ENCODE measurements at regions not wholly inside any gene's neighbourhood (a gene's known extent, or its start where the extent isn't known, plus 50 kb on each side); places are given as distances from the start of the nearest gene placed in this dataset.

- DNase-seq (peak in 1 of 4 donors; percentile 20), ATAC-seq (peak; percentile 21)
- WGBS, 2 donors, result 50% methylated on average over 3 of the region's 3 CpGs
Observed at GRCh38 chr17:45719335-45720071, 64.6 kb upstream of the CRHR1 start.

DNA sequence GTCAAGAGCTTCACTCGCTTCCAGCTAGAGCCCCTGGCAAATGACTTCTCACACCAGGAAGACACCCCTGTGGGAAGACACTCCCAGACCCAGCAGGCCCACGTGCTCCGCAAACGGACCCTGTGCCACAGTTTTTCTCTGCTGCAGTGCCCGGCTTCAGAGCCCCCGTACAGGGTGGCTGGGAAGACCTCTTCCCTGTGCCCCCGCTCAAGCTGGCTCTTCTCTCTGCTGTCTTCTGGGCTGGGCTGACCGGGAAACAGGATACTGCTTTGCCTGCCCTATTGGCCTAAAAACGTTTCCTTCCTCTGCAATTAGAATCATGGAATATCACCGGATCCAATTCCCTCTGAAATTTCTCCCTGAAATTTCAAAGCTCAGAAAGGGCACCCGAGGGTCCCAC, 63.7 kb upstream of the CRHR1 start:
- intact Hi-C loops (cut with DNase I), result no loop called here
- DNase-seq (no peak), ATAC-seq (no peak)
- Histone ChIP-seq H3K9me3 (no peaks in the 10 kb centered on the region), H3K36me3 (replicated peaks in 1 of 2; ENCODE audit: insufficient read depth in 1 of 2, low read depth in 2 of 2) (no peaks in the 10 kb centered on the region), H3K27me3 (no peaks in the 10 kb centered on the region), H3K27ac (no peak overlapping the region), H3K4me3 (no peak overlapping the region), H3K4me1 (no peaks in the 10 kb centered on the region)
- WGBS, 2 donors, result 62 to 67% methylated on average over 8 to 11 of the region's 11 CpGs
- TF ChIP-seq POLR2A (IDR thresholded peaks at IDR 0.05), result no peak
- no peak for TF ChIP-seq CTCF (IDR thresholded peaks at IDR 0.05)

More at GRCh38 chr17:45719335-45720071, 64.6 kb upstream of the CRHR1 start:
- H3K9me3 ChIP-seq, result no peaks in the 10 kb centered on the region
- TF ChIP-seq CTCF (IDR thresholded peaks at IDR 0.05), result peak in 4 of 7 experiments; percentile 14 to 29 (median 20)
- TF ChIP-seq POLR2A (IDR thresholded peaks at IDR 0.05), result no peak
- no peaks in the 10 kb centered on the region for H3K36me3 ChIP-seq (replicated peaks in 1 of 2; ENCODE audit: insufficient read depth in 1 of 2, low read depth in 2 of 2)
- no peaks in the 10 kb centered on the region for H3K4me1 ChIP-seq
- intact Hi-C loops (cut with DNase I), result no loop called here
- H3K4me3 ChIP-seq, result no peak overlapping the region
- no peak overlapping the region for H3K27ac ChIP-seq
- H3K27me3 ChIP-seq, result no peaks in the 10 kb centered on the region

DNA sequence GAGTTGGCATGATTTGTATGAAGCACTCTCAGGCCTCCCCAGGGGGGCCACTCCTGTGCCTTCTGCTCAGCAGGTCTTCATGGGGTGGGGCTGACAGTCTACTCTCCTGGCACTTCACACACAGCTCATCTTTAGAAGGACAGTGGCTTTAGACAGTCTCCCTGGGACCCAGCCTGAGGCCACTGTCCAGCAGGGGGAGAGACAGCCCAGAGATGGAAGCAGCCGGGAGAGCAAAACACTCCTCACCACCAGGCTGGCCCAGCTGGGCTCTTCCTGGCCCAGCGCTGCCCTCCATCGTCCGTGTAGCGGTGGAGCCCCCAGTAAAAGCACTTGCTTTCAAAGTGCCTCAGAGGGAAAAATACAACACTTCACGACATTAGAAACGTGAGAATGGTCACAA, 62.0 kb upstream of the CRHR1 start:
- Histone ChIP-seq H3K9me3 (no peaks in the 10 kb centered on the region), H3K36me3 (replicated peaks in 1 of 2; ENCODE audit: insufficient read depth in 1 of 2, low read depth in 2 of 2) (no peaks in the 10 kb centered on the region), H3K27ac (no peak overlapping the region), H3K27me3 (no peaks in the 10 kb centered on the region), H3K4me1 (no peaks in the 10 kb centered on the region), H3K4me3 (no peak overlapping the region)
- peak in 2 of 4 donors; percentile 5 to 34 for DNase-seq
- 19 to 34% methylated on average over 5 to 7 of the region's 7 CpGs for WGBS, 2 donors
- intact Hi-C loops (cut with DNase I), result no loop called here
- TF ChIP-seq POLR2A (IDR thresholded peaks at IDR 0.05) (no peak), CTCF (IDR thresholded peaks at IDR 0.05) (peak in 3 of 7 experiments; percentile 24 to 47 (median 28))
- ATAC-seq, result no peak

DNA sequence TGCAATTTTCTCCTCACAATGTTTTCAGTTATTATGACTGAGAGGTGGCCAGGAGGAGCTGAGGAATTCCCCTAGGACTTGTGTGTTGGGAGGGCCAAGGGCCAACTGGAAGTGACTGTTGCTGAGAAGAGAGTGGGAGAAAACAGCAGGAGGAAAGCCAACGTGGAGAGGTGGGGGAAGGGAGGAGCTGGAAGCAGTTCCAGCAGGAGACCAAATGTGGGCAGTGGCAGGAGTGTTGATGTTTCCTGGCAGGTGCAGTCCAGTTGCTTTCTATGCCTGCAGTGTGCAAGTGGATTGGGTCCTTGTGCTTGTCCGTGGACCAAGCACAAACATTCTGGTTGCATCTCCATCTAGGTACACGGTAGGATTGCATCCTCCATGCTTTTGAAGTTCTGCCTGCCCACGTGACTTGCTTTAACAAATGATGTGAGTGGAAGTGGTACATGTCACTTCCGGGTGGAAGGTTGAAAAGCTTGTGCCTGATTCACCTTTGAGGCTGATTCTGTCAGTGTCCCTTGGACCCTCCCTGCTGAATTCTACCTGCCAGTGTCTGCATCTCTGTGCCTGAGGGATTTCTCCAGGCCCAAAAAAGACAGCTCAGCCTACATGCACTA, 54.7 kb upstream of the CRHR1 start:
- H3K27ac ChIP-seq, result no peak overlapping the region
- WGBS, 2 donors, result 47 to 48% methylated on average over 3 to 5 of the region's 5 CpGs
- ATAC-seq, result no peak
- intact Hi-C loops (cut with DNase I), result no loop called here
- no peaks in the 10 kb centered on the region for H3K36me3 ChIP-seq (replicated peaks in 1 of 2; ENCODE audit: insufficient read depth in 1 of 2, low read depth in 2 of 2)
- no peaks in the 10 kb centered on the region for H3K27me3 ChIP-seq
- peaks cover 0 to 23% (median 0%) of the 10 kb centered on the region in 3 donors for H3K9me3 ChIP-seq
- DNase-seq, result no peak
- H3K4me1 ChIP-seq, result no peaks in the 10 kb centered on the region
- no peak for TF ChIP-seq POLR2A (IDR thresholded peaks at IDR 0.05)
- TF ChIP-seq CTCF (IDR thresholded peaks at IDR 0.05), result no peak
- no peak overlapping the region for H3K4me3 ChIP-seq
